Fibroblast of skin of abdomen (primary cell): ENCODE measurements at regions not wholly inside any gene's neighbourhood (a gene's known extent, or its start where the extent isn't known, plus 50 kb on each side); places are given as distances from the start of the nearest gene placed in this dataset.
A peak's percentile ranks its signal among the peaks of the same experiment; 100 is the strongest.

Experiments
- DNase-seq: peaks from one replicate; pipeline ENCODE4 v3.0.0-alpha.2; 2013

DNA sequence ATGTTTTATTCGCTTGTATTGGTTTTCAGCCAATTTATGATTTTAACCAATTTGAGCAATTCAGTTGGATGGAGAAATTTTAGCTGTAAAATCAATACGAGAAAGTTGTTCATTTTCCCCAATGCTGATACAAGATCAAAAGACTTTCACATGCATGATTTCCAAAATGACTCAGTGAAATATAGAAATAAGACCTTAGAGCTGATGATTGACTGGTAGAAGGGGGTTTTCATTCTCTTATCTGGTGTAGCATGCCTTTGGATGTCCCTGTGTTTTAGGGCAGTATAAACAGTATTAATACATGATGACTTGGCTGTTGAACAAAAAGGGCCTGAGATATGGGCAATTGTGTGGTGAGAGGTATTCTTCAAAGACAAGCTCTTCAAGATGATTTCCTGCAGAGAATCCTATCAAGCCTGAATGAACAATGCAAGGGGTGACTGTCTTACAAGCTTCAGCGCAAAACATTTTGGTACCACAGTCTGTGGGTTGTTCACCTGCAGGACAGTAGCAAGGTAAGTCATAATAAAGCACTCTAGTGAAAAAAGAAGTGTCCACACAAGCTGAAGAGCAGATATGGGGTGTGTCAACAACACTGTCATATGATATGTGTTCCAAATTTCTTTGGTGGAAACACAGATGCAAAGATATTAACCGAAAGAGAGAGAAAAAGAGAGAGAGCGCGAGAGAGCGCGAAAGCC, 156.2 kb downstream of the TNFSF18 start:
- DNase-seq: no peak

DNA sequence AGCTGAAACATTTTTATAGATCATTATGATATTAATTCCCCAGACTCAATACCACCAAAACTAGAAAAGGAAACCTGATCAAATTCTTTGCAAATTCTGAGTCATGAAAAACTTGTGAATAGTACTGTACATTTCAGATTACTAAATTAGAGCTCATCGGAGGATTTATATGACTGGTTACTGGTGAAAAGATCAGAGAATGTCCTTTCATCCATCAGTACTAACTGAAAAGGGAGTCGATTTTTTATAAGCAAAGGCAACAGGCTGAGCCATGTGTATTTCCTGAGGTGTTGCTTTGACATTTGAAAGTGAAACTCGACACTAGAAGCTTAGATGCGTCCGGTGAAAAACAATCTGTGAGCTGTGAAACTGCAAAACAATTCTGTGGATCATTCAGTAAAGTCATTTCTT, 155.7 kb downstream of the TNFSF18 start:
- no peak for DNase-seq

DNA sequence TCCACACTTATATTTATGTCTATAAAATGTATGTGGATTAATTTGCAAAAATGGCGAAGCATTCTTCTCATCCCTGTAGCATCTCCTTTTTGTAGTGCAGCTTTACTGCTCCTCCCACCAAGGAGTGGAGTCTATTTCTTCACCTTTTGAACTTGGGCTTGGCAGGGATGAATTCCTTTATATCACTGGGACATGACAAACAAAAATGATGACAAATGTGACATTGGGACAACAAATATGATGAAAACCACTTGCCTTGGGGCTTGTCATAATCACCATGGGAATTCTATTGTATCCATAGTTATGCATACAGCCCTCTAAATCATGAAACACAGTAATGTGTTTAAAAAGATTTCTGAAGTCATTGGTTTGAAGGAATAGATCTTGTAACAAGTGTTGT, 155.0 kb downstream of the TNFSF18 start:
- no peak for DNase-seq

DNA sequence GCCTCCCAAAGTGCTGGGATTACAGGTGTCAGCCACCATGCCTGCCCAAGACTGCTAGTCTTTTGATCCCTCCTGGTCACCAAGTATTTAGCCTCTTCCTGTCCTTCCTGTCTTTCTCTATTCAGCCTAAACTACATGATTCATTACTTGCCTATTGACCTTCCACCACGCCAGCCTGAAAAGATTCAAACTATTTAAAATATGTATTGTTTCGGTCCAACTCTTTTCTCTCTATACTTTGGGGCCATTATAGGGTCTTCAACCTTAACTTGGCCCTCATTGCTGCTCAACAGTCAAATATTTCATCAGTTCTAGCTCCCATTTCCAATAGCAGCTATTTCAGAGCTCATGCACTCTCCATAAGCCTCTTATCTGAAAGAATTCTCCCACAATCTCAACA, 153.0 kb downstream of the TNFSF18 start:
- DNase-seq: peak; percentile 79

GRCh38 chr1:172898866-172899265, 151.9 kb downstream of the TNFSF18 start:
- DNase-seq: peak; percentile 76

DNA sequence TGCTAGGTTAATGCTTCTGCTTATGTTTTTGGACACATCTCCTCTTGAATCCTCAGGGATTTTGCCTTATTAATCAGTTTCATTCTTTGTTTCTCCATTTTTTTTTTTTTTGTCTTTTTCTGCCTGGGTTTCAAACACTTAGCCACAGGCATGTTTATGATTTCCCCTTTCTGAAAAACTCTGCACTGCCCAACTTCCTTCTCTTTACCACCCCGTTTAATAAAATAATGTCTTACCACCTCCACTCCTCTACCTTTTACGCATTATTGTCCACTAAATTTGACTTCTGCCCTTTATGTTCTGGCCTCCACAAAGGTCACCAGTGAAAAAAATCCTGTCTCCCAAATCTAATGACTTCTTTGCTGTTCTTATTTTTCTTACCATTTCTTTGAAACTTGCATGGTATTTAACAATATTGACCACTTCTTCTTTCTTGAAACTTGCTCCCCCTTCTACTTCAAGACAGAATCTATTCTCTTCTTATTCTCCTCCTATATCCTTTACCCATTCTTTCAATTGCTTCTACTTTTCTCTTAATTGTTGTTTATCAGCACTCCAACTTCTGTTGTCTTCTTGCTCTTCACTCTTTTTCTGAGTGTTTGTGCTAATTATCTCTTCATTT, 150.3 kb downstream of the TNFSF18 start:
- DNase-seq: no peak

- DNase-seq: no peak
Observed at GRCh38 chr1:172902200-172902599, 148.5 kb downstream of the TNFSF18 start.

- peak; percentile 91 for DNase-seq
Observed at GRCh38 chr1:172902861-172903381, 147.8 kb downstream of the TNFSF18 start.

DNA sequence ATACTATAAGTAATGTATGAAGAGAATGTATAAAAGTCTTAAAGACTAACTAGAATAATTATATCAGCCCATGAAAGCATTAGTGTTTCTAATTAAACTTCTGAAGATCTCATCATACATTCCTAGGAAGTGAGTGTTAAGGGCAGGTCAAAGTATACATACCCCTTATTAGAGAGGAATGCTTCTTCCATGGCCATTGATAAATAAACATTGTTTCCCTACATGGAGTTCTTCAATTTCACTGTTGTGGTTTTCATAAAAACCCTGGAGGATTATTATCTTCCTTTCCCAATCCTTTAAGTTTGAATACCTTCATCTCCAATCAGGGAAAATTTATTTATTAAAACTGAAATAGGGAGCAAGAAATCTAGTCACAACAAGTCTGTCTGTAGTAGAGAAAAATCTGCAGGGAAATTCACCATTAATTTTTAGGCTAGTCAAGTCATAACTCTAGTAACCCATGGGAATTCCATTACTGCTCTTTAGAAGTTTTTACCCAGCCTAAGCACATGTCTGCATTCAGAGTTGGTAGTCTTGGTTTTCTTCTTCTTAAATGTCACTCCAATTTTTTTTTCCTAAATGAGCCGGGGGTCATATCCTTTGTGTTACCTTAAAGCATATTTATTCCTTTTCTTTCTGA, 147.0 kb downstream of the TNFSF18 start:
- DNase-seq: peak; percentile 90

DNA sequence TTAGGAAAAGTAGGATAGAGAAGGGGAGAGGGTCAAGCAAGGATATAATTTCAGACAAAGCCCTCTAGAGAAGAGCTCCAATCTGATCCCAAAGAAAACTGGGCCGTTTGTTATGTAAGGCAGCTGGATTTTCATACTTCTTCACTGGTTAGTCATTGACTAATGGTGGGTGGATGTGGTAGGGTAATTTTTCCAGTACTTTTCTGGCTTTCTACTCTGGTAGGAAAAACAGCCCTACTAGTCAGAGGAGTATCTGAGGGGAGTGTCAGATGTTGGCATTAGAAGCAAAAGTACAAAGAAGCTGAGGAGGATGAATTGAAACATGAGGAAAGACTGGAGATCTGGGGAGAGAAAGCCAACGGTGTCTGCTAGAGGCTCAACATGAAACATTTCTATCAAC, 145.3 kb downstream of the TNFSF18 start:
- DNase-seq: peak; percentile 67

- DNase-seq: peak; percentile 92
Observed at GRCh38 chr1:172906778-172907592, 143.8 kb downstream of the TNFSF18 start.

- DNase-seq: no peak
Observed at GRCh38 chr1:172907834-172908326, 142.9 kb downstream of the TNFSF18 start.

DNA sequence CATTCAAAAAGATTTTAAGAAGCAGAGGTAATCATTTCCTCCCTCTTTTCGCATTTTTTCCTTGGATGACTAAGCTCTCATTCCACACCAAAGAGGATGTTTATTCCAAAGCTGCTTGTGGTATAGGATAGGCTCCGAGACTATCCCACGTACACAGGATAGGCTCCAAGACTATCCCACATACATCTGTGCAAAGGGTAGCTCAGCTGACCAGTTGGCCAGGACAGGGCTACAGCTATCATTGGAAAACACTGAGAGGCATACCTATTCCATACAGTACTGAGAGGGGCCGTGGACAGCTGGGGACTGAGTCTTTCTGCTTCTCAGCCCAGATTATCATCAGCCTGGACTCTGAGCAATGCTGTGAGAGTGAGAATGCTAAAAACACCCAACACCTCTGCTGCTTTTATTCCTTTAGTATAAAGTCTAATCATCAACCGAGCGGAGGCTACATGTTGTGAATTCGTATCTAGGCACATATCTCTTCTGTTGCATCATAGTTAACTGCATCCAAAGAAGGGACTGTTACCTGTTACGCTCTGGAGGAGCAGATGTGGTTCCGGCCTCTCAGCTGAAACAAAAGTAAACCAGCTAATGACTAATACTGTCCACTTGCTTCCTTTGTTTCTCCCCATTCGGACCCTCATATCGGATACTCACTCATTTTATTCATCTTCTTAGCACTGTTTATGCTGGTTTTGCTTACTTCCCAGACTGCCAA, 141.0 kb downstream of the TNFSF18 start:
- peak; percentile 95 for DNase-seq

GRCh38 chr1:172912765-172913260, 137.9 kb downstream of the TNFSF18 start:
- no peak for DNase-seq

DNA sequence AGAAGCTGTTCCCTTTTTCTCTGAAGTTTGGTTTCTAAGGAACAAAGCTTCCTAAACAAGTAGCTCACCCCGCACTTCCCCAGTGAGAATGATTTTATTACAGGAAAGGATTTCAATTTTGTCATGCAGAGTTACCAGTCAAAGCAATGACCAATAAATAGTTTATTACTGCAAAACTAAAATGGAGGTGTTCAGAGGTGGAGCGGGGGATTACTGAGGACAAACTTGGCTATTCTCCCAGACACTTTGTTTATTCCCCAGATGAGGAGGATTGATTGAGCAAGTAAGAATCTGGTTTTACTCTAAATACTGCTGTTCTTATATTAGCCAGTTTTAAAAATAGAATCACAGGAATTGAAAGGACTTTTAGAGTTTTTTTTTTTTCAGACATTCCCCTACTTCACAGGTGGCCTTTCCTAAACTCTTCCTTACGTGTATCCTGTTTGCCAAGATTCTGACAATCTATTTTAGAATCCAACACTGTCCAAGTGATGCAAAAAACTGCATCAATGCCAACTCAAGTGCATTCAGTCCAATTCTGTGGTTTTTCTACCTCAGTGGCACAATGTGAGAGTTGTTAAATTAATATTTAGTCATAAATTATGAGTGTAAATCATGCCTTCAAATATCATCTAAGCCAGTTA, 136.1 kb downstream of the TNFSF18 start:
- peak; percentile 88 for DNase-seq

DNA sequence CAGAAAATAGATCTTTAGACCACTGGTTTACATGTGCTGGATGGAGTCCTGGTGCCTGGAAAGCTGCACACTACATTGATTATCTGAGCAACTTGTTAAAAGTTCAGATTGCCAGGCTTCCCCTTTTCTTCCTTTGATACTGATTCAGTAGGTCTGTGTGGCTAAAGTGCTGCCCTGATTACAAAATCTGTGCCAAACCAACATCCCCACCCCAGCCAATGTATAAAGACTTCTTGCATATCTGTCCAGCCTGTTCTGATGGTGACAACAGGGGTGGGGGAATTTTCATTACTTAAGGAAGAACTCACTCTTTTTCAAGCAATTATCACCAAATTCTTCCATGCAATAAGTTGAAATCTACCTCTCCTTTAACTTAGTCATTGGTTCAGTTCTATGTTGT, 135.5 kb downstream of the TNFSF18 start:
- DNase-seq: no peak

DNA sequence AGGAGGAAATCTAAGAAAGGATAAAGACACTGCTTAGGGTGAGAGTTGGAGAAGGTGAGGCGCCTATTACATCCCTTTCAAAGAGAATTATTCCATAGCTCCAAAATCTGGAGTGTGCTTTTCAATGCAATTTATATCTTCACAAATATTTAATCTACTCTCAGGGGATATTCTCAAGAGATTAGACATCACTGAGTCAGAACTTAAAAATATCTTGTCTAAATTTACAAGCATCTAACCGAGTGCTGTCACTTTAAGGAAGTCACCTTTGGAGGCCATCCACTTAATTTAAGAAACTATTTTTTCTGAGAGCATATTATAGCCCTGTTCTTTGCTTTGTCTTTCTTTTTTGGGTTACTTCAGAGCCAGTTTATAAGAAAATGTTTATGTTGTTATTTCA, 134.6 kb downstream of the TNFSF18 start:
- DNase-seq: peak; percentile 38

DNA sequence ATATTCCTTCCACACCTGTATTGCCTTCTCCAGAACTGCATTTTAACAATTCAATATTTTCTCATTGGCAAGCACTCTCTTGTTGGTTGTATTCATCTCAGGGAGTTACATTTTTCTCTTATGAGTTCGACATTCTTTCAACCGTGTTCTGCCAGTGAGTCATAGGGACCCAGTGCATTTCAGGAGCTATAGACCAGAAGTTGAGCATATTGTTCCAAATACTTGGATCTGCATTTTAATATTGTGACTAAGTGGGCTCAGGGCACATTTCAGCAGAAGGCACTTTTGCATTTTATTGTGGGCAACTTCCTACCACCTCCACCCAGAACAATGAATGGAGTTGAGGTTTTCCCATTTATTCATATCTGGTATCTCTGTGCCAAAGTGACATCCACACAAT, 132.8 kb downstream of the TNFSF18 start:
- peak; percentile 97 for DNase-seq

DNA sequence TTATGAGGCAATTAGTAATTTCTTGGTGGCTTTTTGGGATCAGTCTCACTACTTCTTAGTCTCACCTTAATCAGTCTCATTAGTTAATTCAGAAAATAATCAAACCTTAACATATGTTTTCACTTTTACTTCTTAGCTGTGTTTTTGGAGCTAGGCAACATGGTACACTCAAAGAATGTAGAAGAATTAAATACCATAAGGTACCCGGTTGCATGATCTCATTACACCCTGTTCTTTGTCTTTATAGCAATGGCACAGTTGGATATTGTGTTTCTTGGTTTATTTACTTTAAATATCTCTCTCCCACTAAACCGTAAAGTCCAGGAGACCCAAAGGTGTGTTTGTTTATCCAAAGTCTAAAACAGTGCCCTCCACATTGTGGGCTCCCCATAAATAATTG, 132.3 kb downstream of the TNFSF18 start:
- no peak for DNase-seq

DNA sequence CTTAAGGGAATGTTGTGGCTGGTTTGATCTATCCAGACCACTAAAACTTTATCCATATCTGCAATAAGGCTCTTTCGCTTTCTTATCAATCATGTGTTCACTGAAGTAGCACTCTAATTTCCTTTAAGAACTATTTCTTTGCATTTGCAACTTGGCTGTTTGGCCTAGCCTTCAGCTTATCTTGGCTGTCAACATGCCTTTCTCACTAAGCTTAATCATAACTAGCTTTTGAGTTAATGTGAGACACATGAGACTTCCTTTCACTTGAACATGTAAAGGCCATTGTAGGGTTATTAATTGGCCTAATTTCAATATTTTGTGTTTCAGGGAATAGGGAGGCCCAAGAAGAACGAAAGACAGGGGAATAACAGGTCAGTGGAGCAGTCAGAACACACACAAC, 124.7 kb downstream of the TNFSF18 start:
- no peak for DNase-seq

DNA sequence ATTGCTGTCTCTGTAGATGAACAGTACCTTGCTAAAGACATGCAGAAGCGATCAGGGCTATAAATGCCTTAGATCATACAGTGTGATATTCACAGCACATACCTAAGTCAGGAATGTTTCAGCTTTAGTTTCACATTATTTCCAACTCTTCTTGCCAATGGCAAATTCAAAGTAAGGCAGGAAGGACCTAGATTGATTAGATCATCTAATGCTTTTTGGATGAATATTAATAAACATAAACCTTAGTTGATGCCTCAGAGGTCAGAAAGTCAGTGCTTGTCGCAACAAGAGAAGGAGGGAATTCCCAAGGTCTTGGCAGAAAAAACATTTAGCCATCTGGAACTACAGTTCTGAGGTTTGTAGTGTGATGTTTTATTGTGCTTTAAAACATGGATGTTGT, 122.3 kb downstream of the TNFSF18 start:
- peak; percentile 75 for DNase-seq
